Head of caudate nucleus (tissue), 42 donors: ENCODE measurements at regions not wholly inside any gene's neighbourhood (a gene's known extent, or its start where the extent isn't known, plus 50 kb on each side); places are given as distances from the start of the nearest gene placed in this dataset.
A peak's percentile ranks its signal among the peaks of the same experiment; 100 is the strongest.
"Not testable (repeated sequence)": the region's sequence is repeated elsewhere in the genome, so short reads cannot be mapped to it uniquely, and the experiment has no call there.

Experiments
- DNase-seq, 42 donors: peaks; one replicate each; pipeline versions ENCODE4 v3.0.0 to v3.0.0-alpha.2; 2020 to 2021; ENCODE audit warnings: mixed read lengths in 7 of 42
- intact Hi-C: fragments of 100-400 bp; cut with DNase I; formaldehyde crosslinking; loops from one replicate; pipeline ENCODE4 v1.15.0; 2022

GRCh38 chr5:130871346-130872086 lies 293.5 kb downstream of the HINT1 start:
- DNase-seq: peak in 2 of 42 donors; percentile 13 to 43
- intact Hi-C loops: no loop called here

DNA sequence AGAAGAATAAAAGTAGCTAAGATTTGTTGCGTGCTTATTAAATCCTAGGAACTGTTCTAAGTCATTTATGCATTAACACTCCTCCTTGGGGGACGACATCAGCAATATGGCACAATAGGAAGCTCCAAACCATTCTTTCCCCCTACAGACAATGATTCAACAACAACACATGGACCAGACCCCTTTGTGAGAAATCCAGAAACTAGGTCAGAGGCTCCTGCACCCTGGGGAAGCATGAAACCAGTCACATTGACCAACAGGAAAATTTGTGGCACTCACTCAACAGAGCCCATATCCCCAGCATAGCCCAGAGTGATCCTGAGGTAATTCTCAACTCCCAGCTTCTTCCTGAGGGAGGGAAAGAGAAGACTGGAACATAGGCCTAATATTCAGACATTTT lies 294.4 kb downstream of the HINT1 start:
- intact Hi-C loops: no loop called here
- DNase-seq: no peak

DNA sequence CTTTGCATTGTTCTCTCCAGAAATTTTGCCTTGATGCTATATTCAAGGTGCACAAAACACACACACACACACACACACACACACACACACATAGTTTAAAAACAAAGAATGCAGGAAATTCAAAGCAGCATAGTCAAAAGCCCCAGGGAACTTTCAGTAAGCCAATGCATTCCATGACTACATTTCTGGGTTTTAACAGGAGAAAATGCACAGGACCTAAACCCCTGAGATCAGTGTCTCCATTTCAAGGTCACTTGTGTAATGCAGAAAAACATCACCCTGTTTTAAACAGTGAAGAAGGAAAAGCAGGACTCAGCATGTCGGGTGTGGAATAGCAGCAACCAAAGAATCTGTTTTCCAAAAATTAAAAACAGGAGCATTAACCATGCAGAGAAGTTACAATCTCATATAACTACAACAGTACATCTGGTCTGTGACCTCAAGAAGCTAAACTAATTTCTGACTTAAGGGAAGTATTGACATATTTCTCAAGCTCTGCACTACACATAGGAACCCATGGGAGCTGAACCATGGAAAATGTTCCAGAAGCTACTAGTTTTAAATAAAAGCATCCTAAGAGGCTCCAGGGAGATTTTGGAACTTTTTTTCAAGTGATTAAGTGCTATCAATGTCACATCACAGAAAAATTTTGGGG lies 296.7 kb downstream of the HINT1 start:
- DNase-seq: no peak
- intact Hi-C loops: no loop called here

GRCh38 chr5:130845049-130845765 lies 319.8 kb downstream of the HINT1 start:
- intact Hi-C loops: no loop called here
- DNase-seq: no peak

- DNase-seq: no peak
- intact Hi-C loops: no loop called here
Measured at GRCh38 chr5:130836729-130837649, 328.1 kb downstream of the HINT1 start.

DNA sequence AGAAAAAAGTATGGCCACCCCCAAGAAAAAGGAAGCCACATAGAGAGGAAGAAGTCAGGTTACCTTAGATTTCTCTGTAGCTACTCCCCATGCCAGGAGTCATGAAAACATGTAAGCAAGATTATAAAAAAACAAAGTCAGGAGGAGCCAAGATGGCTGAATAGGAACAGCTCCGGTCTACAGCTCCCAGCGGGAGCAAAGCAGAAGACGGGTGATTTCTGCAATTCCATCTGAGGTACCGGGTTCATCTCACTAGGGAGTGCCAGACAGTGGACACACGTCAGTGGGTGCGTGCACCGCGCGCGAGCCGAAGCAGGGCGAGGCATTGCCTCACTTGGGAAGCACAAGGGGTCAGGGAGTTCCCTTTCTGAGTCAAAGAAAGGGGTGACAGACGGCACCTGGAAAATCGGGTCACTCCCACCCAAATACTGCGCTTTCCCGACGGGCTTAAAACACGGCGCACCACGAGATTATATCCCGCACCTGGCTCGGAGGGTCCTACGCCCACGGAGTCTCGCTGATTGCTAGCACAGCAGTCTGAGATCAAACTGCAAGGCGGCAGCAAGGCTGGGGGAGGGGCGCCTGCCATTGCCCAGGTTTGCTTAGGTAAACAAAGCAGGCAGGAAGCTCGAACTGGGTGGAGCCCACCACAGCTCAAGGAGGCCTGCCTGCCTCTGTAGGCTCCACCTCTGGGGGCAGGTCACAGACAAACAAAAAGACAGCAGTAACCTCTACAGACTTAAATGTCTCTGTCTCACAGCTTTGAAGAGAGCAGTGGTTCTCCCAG lies 347.3 kb downstream of the HINT1 start:
- intact Hi-C loops, DNase-seq: not testable (repeated sequence)

DNA sequence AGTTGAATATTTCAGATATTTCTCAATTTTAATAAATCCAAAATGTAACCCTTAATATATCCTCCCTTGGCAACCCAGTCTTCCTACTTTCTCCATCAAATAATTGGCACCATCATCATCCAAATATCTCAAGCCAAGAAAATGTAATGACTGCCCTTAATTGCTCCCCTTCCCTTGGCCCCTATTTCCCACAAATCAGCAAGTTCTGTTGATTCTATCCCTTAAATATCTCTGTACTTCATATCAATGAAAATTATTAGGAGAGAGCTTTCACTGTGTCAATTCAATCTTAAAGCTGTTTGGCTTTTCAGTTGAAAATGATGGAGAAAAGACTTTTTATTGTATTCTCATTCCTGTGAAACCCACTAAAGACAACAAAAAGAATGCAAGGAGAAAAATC lies 349.8 kb downstream of the HINT1 start:
- intact Hi-C loops: no loop called here

GRCh38 chr5:130808691-130809090 lies 356.4 kb downstream of the HINT1 start:
- DNase-seq: no peak
- intact Hi-C loops: no loop called here

More for the DNA sequence above, 349.8 kb downstream of the HINT1 start:
- no peak for DNase-seq

DNA sequence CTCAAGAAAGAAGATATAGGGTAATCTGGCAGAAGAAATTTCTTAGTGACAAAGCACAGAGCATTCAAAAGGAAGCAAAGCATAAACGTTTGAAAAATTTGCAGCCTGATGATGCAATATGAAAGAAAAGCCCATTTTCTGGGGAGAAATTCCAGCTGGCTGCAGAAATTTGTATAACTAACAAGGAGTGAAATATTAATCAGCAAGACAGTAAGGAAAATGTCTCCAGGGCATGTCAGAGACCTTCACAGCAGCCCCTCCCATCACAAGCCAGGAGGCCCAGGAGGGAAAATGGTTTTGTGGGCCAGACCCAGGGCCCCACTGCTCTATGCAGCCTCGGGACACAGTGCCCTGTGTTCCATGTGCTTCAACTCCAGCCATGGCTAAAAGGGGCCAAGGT lies 359.4 kb downstream of the HINT1 start:
- intact Hi-C loops: no loop called here
- no peak for DNase-seq

GRCh38 chr5:130805036-130805435 lies 360.0 kb downstream of the HINT1 start:
- DNase-seq: no peak
- intact Hi-C loops: no loop called here

- DNase-seq: no peak
- intact Hi-C loops: no loop called here
Measured at GRCh38 chr5:130801963-130802362, 363.1 kb downstream of the HINT1 start.

- intact Hi-C loops: no loop called here
- no peak for DNase-seq
Measured at GRCh38 chr5:130799015-130799414, 366.0 kb downstream of the HINT1 start.

DNA sequence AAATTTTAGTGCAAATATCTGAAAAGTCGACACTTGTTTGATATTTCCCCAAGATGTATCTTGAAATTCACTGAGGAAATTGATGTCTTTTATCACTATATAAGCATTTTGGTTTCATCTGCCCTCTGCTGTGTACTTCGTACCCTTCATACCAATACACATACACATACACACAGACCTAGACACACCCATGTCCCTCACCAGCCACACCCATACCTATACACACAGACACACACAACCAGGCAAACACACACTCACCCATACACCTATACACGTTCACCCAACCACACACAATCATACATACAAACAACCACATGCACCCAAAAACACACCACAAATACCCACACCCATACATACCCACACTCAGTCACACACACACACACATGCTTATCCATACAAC lies 367.8 kb downstream of the HINT1 start:
- intact Hi-C loops: no loop called here
- no peak for DNase-seq

DNA sequence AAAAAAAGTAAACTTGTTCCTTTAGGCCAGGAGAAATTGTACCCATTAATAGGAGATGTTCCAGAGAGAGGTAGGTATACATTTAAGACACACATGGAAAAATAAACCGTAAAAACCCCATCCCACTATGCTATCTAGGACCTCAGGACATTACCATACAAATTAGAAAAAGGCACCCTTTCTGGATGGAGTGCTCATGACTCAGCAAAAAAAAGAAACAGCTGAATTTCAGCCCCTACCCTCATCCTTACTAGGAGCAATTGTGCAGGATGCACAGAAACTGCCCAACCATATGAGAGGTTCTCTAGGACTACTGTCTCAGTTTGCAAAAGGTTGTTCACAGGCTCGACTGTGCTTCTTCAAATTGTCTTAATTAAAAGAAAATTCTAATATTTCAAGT lies 368.2 kb downstream of the HINT1 start:
- no peak for DNase-seq
- intact Hi-C loops: no loop called here

GRCh38 chr5:130796032-130796431 lies 369.0 kb downstream of the HINT1 start:
- intact Hi-C loops: no loop called here
- DNase-seq: no peak

- intact Hi-C loops: no loop called here
- no peak for DNase-seq
Measured at GRCh38 chr5:130795037-130795436, 370.0 kb downstream of the HINT1 start.

DNA sequence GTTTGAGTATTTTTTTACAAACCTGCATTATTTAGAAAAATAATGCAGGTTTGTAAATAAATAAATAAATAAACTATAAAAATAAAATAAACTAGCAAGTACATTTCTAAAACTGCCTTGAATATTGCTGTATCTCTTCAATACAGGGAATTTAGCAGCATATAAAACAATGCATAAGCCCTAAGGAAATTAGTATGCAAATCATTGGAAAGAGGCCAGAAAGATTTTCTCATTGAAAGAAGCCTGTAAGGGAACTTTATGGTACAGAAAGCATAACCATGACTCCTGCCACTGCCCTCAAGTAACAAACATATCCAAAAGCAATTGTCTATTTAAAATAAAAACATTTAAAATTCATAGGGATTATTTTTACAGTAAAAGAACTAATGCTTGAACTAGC lies 387.3 kb downstream of the HINT1 start:
- DNase-seq: no peak
- intact Hi-C loops: no loop called here

GRCh38 chr5:130773813-130774212 lies 391.2 kb downstream of the HINT1 start:
- intact Hi-C loops: no loop called here
- no peak for DNase-seq

DNA sequence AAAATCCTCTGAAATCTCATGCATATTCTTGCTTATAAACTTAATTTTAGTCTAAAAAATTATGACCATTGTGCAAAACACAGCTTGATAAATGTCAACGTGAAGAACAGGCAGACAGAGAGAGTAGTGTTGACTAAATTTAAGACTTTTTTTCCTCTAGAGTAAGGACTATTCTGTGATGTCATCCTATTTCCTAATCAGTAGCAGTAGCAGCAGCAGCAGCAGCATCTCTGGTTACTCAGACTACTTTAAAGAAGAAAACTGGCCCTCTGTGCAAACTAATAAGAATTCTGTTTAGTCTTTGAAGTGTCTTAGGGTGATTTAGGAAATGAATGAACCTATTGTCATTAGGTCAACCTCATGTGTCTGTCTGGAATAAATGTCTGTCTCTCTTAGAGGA lies 403.0 kb downstream of the HINT1 start:
- intact Hi-C loops: no loop called here
- no peak for DNase-seq
